GM21390 (cell line): ENCODE measurements at regions not wholly inside any gene's neighbourhood (a gene's known extent, or its start where the extent isn't known, plus 50 kb on each side); places are given as distances from the start of the nearest gene placed in this dataset.
"Not testable (repeated sequence)": the region's sequence is repeated elsewhere in the genome, so short reads cannot be mapped to it uniquely, and the experiment has no call there.

Source experiments
- ATAC-seq: cut with Tn5 transposase; IDR thresholded peaks from one replicate; pipeline ENCODE4 v1.9.1; 2021; ENCODE audit not compliant: unreplicated experiment

DNA sequence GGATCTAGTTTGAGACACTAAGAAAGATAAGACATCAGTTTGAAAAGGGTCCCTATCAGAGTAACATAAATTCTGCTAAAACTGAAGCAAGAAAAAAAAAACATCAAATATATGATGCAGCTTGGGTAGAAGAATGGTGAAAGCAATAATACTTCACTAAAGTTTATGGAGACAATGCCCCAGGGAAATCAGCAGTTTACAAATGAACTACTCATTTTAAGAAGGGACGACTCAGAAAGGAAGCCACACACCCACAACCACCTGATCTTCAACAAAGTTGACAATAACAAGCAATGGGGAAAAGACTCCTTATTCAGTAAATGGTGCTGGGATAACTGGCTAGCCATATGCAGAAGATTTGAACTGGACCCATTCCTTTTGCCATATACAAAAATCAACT is 143.5 kb downstream of the TPBG start:
- ATAC-seq = no peak

DNA sequence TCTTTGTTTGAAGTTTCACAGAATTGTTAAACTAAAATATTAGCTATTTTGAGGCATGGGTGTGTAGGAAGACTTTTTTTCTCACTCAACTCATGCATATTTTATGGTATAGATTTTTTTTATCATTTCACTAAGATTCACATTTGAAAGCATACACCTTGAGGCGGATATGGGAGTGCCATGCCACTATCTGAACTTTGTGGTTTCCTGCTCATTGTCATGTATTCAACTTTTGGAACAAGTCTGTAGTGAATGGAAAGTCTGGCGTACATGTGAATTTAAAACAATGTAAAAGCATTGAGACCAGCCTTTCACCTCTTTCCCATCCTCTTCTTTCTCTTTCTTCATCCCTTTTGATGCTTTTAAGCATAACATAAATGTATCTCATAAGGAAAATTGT is 147.9 kb downstream of the TPBG start:
- ATAC-seq = no peak

DNA sequence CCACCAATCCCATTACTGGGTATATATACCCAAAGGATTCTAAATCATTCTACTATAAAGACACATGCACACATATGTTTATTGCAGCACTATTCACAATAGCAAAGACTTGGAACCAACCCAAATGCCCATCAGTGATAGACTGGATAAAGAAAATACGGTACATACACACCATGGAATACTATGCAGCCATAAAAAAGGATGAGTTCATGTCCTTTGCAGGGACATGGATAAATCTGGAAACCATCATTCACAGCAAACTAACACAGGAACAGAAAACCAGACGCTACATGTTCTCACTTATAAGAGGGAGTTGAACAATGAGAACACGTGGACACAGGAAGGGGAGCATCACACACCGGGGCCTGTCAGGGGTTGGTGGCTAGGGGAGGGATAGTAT is 154.3 kb downstream of the TPBG start:
- ATAC-seq = not testable (repeated sequence)

GRCh38 chr6:82521369-82521768 is 157.8 kb downstream of the TPBG start:
- ATAC-seq = no peak

DNA sequence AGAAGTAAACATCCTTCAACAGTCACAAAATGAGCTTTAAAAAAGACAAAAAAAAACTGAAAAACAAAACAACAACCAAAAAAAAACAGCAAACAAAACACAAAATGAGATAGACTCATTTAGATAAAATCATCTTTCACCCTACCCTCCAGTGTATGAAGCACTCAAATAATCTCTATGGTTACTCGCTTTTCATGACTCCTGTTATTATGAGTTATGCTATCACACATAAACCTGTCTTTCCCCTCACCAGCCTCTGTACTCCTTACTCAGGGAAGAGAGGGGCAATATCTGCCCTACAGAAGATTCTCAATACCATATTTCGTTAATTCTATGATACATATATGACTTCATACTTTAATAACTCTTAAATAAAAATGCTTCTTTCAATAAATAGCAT is 158.2 kb downstream of the TPBG start:
- no peak for ATAC-seq

- no peak for ATAC-seq
Measured at GRCh38 chr6:82524031-82524430, 160.4 kb downstream of the TPBG start.

DNA sequence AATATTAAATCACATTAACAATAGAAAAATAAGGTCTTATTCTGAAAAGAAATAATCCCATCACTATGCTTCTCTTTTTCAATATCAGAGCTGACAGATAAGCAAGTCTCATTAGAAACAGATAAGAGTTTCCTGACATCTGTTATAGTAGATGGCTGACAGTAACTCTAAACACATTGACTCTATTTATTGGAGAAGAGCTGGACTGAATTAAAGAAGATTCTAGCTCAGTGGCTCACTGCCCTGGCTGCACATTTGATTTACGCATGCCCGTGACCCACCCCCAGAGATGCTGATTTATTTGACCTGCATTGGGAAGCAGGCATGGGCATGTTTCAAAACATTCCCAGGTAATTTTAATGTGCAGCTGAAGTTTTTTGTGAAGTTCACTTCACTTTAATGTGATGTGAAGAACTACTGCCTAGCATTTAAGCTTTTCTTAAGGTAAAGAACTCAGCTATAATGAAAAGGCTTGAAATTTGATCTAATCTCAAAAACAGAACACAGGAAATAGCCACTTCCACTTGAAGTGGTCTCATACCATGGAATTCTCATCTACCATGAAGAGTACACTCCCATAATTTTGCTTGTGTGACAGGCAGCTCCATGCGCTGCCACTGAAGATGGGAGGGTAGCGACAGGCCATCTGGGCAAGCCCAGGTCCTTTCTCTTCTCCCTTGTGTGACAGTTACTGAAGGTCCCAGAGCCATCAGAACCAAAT is 162.3 kb downstream of the TPBG start:
- ATAC-seq = no peak

- not testable (repeated sequence) for ATAC-seq
Measured at GRCh38 chr6:82529960-82530460, 166.4 kb downstream of the TPBG start.

DNA sequence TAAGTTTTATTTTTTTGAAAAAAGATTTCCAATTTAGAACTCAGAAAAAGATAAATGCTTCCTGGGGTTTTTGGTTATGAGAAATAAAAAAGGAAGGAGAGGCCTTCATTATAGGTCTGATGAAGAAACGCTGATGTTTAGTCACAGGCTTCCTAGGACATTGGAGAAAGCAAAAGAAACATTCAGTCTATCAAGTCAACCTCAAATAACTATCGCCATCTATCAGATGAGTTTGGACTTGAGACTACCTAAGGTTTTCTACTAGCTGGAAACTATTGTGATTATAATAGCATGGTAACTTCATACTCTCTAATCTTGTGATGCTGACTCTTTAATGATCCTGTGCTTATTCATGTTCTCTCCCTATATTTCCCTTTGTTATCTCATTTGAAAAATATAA is 171.3 kb downstream of the TPBG start:
- no peak for ATAC-seq

GRCh38 chr6:82549480-82549879 is 185.9 kb downstream of the TPBG start:
- ATAC-seq = not testable (repeated sequence)

GRCh38 chr6:82551311-82551710 is 187.7 kb downstream of the TPBG start:
- not testable (repeated sequence) for ATAC-seq

GRCh38 chr6:82551831-82552230 is 188.2 kb downstream of the TPBG start:
- no peak for ATAC-seq

- no peak for ATAC-seq
Measured at GRCh38 chr6:82553863-82554531, 190.4 kb downstream of the TPBG start.

DNA sequence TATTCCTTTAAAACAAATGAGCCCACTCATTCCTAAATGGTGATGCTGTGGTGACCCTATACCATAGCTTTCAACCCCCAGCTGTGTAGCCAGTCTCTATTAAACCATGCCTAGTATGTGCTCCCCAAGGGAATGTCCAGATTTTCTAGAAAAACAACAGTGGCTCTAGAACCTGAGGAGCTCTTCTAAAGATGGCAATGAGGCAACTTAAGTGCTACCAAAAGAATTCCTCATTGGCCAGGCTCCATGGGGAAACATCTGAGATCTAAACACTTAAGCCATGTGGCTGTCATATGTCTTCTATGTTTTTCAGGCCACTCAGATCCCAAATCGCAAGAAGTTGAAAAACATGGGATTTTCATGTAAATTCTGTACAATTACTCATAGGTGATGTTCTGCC is 191.0 kb downstream of the TPBG start:
- ATAC-seq = no peak

DNA sequence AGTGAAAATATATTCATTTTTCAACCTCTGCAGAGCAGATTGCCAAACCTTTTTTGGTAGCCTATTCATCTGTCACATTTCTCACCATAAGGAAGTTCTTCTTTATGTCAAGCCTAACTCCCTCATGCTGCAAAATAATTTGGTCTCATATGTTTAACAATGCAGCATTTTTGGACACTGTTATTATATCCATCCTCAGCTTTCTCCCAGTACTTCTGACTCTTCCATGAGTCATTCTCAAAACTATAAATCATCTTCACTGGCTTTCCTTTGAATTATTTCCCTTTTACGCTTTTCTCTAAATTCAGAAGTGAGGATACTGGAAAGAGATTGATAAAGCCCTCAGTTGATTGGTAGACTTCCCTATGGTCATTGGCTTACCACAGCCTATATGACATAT is 192.2 kb downstream of the TPBG start:
- ATAC-seq = no peak

DNA sequence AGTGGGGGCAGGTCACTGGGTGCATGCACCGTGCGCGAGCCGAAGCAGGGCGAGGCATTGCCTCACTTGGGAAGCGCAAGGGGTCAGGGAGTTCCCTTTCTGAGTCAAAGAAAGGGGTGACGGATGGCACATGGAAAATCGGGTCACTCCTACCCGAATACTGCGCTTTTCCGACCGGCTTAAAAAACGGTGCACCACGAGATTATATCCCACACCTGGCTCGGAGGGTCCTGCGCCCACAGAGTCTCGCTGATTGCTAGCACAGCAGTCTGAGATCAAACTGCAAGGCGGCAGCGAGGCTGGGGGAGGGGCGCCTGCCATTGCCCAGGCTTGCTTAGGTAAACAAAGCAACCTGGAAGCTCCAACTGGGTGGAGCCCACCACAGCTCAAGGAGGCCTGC is 194.9 kb downstream of the TPBG start:
- ATAC-seq = not testable (repeated sequence)

GRCh38 chr6:82567621-82568020 is 204.0 kb downstream of the TPBG start:
- ATAC-seq = no peak

GRCh38 chr6:82568290-82568993 is 204.8 kb downstream of the TPBG start:
- peak; percentile 93 for ATAC-seq

- ATAC-seq = no peak
Measured at GRCh38 chr6:82569022-82569421, 205.4 kb downstream of the TPBG start.

GRCh38 chr6:82570083-82570482 is 206.5 kb downstream of the TPBG start:
- no peak for ATAC-seq

- no peak for ATAC-seq
Measured at GRCh38 chr6:82571455-82571854, 207.8 kb downstream of the TPBG start.
